Endothelial cell (in vitro differentiated cells): ENCODE measurements at regions not wholly inside any gene's neighbourhood (a gene's known extent, or its start where the extent isn't known, plus 50 kb on each side); places are given as distances from the start of the nearest gene placed in this dataset.
"Not testable (repeated sequence)": the region's sequence is repeated elsewhere in the genome, so short reads cannot be mapped to it uniquely, and the experiment has no call there.

Experiments
- DNase-seq: peaks from one replicate; pipeline ENCODE4 v3.0.0; 2021; ENCODE audit warnings: low spot score
- H3K27ac Mint-ChIP-seq: one replicate; pipeline ENCODE4 v1.8.0; 2021; ENCODE audit warnings: mixed read lengths, inconsistent platforms; ENCODE audit not compliant: unreplicated experiment
- H3K27me3 Mint-ChIP-seq: one replicate; pipeline ENCODE4 v1.8.0; 2021; ENCODE audit warnings: mild to moderate bottlenecking, moderate library complexity, mixed read lengths, inconsistent platforms; ENCODE audit not compliant: unreplicated experiment
- H3K36me3 Mint-ChIP-seq: one replicate; pipeline ENCODE4 v1.8.0; 2021; ENCODE audit warnings: mild to moderate bottlenecking, low read depth, mixed read lengths, inconsistent platforms; ENCODE audit not compliant: unreplicated experiment
- H3K4me1 Mint-ChIP-seq: one replicate; pipeline ENCODE4 v1.8.0; 2021; ENCODE audit warnings: mild to moderate bottlenecking, mixed read lengths, inconsistent platforms; ENCODE audit not compliant: unreplicated experiment
- H3K4me3 Mint-ChIP-seq: one replicate; pipeline ENCODE4 v1.8.0; 2021; ENCODE audit warnings: mild to moderate bottlenecking, mixed read lengths, inconsistent platforms; ENCODE audit not compliant: unreplicated experiment
- H3K9me3 Mint-ChIP-seq: one replicate; pipeline ENCODE4 v1.8.0; 2021; ENCODE audit warnings: mixed read lengths, inconsistent platforms; ENCODE audit not compliant: unreplicated experiment
- CTCF ChIP-seq: fragments of 200-600 bp; sonication (generic); IDR thresholded peaks from one replicate; pipeline ENCODE4 v1.5.0; 2021; ENCODE audit warnings: antibody characterized with exemption; ENCODE audit not compliant: unreplicated experiment

- Mint-ChIP-seq H3K27me3 (peaks cover 13% of the 10 kb centered on the region), H3K4me3 (peak overlapping the region; percentile 91), H3K27ac (no peak overlapping the region), H3K4me1 (peaks cover 9% of the 10 kb centered on the region), H3K36me3 (no peaks in the 10 kb centered on the region), H3K9me3 (no peaks in the 10 kb centered on the region)
- peak; percentile 47 for DNase-seq
- no peak for TF ChIP-seq CTCF
Observed at GRCh38 chr10:55630491-55631056, 730.5 kb downstream of the ZWINT start.

DNA sequence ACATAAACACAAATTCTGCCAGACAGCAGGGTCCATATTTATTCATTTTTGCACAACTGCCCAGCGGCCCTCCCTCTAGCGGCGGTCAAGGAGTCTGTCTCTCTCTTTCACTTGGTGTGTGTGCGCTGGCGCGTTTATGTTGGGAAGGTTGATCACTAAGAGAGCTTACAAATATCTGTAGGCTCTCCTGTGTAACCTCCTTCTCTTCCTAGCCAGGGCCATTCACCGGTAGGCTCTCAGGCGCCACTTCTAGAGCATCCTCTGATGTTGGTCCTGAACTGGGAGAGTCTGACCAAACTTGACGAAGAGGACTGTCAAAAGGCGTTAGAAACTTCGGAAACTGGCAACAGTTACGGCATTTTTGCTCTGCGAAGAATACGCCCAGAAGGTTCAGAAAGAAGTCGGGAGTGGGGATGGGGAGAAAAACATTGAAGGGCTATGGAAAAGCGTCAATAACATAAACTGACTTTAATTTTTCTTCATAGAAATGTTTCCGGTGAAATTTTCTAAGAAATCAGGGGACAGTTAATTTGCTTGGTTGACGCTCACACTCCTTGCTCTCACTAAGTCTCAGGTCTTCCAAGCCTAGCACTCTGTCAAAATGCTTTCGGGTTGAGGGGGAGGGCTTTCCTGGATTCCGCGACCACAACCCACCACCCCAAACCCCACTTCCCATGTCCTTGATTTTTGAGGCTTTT lies 731.1 kb downstream of the ZWINT start:
- TF ChIP-seq CTCF, result peak; percentile 71
- no peak overlapping the region for H3K27ac Mint-ChIP-seq
- peak; percentile 66 for DNase-seq
- peak overlapping the region; percentile 91 for H3K4me3 Mint-ChIP-seq
- no peaks in the 10 kb centered on the region for H3K9me3 Mint-ChIP-seq
- H3K36me3 Mint-ChIP-seq, result no peaks in the 10 kb centered on the region
- peaks cover 13% of the 10 kb centered on the region for H3K27me3 Mint-ChIP-seq
- peaks cover 9% of the 10 kb centered on the region for H3K4me1 Mint-ChIP-seq

- H3K9me3 Mint-ChIP-seq, result no peaks in the 10 kb centered on the region
- TF ChIP-seq CTCF, result no peak
- peaks cover 9% of the 10 kb centered on the region for H3K4me1 Mint-ChIP-seq
- no peaks in the 10 kb centered on the region for H3K36me3 Mint-ChIP-seq
- peaks cover 13% of the 10 kb centered on the region for H3K27me3 Mint-ChIP-seq
- H3K27ac Mint-ChIP-seq, result no peak overlapping the region
- peak overlapping the region; percentile 91 for H3K4me3 Mint-ChIP-seq
- DNase-seq, result peak; percentile 50
Observed at GRCh38 chr10:55628260-55628701, 732.8 kb downstream of the ZWINT start.

GRCh38 chr10:55627501-55628051 lies 733.5 kb downstream of the ZWINT start:
- Mint-ChIP-seq H3K27me3 (peaks cover 13% of the 10 kb centered on the region), H3K4me1 (peaks cover 9% of the 10 kb centered on the region), H3K4me3 (peak overlapping the region; percentile 91), H3K27ac (no peak overlapping the region), H3K36me3 (no peaks in the 10 kb centered on the region), H3K9me3 (no peaks in the 10 kb centered on the region)
- peak; percentile 34 for DNase-seq
- no peak for TF ChIP-seq CTCF

DNA sequence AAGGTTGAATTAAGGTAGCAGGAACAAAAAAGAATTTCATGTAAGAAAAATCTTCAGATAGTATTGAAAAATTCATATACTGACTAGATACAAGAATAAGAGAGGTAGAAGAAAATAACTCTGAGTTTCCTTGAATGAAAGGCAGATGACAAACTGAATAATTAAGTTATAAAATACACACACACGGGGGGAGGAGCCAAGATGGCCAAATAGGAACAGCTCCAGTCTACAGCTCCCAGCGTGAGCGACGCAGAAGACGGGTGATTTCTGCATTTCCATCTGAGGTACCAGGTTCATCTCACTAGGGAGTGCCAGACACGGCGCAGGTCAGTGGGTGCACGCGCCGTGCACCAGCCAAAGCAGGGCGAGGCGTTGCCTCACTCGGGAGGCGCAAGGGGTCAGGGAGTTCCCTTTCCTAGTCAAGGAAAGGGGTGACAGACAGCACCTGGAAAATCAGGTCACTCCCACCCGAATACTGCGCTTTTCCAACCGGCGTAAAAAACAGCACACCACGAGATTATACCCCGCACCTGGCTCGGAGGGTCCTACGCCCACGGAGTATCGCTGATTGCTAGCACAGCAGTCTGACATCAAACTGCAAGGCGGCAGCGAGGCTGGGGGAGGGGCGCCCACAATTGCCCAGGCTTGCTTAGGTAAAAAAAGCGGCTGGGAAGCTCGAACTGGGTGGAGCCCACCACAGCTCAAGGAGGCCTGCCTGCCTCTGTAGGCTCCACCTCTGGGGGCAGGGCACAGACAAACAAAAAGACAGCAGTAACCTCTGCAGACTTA lies 759.2 kb downstream of the ZWINT start:
- not testable (repeated sequence) for H3K36me3 Mint-ChIP-seq, H3K27ac Mint-ChIP-seq, H3K9me3 Mint-ChIP-seq, DNase-seq, H3K27me3 Mint-ChIP-seq, H3K4me1 Mint-ChIP-seq
- H3K4me3 Mint-ChIP-seq, result peak overlapping the region; percentile 85
